Stimulated activated CD4-positive, alpha-beta T cell treated with anti-CD3 and anti-CD28 coated beads, Interleukin-2, amount 100 ng/mL, for 4 hours (primary cell): ENCODE measurements at regions not wholly inside any gene's neighbourhood (a gene's known extent, or its start where the extent isn't known, plus 50 kb on each side); places are given as distances from the start of the nearest gene placed in this dataset.
"Not testable (repeated sequence)": the region's sequence is repeated elsewhere in the genome, so short reads cannot be mapped to it uniquely, and the experiment has no call there.

ENCODE experiments used
- DNase-seq: peaks from one replicate; pipeline ENCODE4 v3.0.0-alpha.2; 2020; ENCODE audit warnings: low read depth

- DNase-seq: no peak
These were observed 810.4 kb downstream of the TRIML1 start for GRCh38 chr4:188949596-188949995.

DNA sequence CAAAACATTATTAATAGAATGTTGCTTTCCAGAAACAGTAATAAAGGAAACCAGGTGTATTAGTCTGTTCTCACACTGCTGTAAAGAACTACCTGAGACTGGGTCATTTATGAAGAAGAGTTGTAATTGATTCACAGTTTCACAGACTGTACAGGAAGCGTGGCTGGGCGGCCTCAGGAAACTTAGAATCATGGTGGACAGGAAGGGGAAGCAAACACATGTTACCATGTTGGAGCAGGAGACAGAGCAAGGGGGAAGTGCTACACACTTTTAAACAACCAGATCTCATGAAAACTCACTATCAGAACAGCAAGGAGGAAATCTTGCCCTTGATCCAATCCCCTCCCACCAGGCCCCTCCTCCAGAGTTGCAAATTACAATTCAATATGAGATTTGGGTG, 815.8 kb downstream of the TRIML1 start:
- DNase-seq: no peak

DNA sequence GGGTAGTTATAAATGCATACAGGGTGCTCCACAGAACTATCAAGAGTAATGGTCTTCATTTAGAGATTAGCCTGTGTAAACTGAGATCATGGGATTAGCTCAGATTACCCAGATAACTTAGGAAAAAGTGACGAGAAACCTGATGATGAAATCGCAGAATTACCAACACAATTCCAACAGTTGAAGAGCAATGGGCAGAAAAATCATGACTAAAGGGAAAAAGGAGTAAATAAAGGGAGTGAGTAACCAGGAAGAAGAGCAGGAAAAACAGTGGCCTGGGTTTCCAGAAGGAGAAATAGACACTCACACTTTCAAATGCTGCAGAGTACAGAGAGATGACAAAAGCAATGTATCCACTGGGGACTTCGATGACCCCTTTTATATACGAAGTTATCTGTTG, 817.3 kb downstream of the TRIML1 start:
- DNase-seq: no peak

DNA sequence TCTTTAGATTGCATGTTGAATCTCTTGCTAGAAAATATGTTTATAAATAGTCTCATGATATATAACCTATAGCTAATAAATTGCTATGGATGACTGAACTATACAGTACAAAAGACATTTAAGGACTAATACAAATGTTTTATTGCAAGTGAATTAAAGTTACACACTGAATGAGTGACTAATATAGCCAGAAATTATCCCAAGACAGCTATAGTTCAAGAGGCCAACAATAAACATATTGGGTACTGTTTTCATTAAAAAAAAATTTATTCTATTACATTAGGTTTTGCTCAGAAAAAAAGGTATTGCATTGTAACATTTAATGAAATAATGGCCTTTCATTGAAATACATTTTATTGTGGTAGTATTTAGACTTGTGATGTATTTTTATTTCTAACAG, 819.1 kb downstream of the TRIML1 start:
- DNase-seq: no peak

DNA sequence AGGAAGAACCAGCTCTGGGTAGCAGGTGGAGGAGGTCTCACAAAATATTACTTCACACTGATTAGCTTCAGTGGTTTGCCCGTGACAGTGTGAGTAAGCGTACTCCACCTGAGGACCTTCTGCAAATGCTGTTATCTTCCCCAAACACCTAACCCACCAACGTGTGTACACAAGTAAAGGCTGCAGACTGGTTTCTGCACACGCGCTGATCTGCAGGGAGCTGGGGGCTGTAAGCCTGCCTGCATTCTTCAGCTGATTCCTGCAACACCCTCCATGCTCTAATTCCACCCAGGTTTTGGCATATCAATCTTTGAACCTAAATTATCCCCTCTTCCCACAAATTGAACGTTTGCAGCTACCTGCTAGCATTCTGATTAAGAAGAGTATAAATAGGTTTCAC, 820.2 kb downstream of the TRIML1 start:
- DNase-seq: no peak

DNA sequence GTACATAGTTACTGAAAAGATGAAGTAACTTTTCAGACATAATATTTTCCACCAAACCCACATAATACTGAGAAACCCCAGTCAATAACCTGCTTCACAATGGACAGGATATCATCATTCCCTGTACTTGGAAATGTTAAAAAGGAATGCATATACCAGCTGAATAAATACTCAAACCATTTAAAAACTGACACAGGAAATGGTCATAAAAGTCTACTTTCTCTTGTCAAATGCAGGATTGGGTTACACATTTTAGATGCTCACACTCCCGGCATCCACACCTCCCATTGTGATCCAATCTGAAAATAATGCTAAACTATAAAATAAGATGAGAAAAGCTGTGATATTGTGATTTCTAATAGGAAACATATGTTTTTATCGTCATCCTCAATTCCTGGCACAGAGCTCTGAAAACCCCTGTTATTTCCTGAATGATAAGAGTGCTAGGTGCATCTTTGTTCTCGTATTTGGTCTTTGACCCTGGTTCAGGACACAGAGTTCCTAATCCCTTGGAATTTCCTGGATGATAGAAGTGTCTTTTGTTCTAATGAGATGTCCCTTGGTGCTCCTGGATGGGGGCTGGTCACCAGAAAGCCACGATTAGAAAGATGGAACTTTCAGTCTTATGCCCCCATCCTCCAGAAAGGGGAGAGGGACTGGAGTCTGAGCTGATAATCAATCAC, 821.3 kb downstream of the TRIML1 start:
- no peak for DNase-seq

- DNase-seq: no peak
These were observed 831.9 kb downstream of the TRIML1 start for GRCh38 chr4:188971125-188971524.

GRCh38 chr4:188975271-188975670, 836.0 kb downstream of the TRIML1 start:
- DNase-seq: no peak

- DNase-seq: no peak
These were observed 837.4 kb downstream of the TRIML1 start for GRCh38 chr4:188976644-188977115.

GRCh38 chr4:188977232-188977631, 838.0 kb downstream of the TRIML1 start:
- not testable (repeated sequence) for DNase-seq

GRCh38 chr4:188984518-188984917, 845.3 kb downstream of the TRIML1 start:
- no peak for DNase-seq

DNA sequence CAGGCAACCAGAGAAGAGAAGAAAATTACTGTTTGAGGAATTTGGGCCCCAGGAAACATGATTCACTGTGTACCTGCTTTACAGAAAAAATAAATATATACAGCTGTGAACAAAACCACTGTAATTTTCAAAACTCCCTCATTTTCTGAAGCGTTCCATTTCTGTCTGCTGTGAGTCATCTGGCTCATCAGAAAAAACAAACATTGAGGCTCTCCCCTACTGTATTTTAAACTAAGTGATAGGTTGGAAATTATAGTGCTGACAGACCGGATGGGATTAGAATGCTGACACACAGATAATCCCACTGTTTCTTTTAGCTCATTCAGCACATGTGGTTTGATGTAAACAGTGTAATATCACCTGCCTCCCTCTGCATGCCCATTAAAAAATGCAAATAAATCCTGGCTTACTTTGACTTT, 847.0 kb downstream of the TRIML1 start:
- no peak for DNase-seq

DNA sequence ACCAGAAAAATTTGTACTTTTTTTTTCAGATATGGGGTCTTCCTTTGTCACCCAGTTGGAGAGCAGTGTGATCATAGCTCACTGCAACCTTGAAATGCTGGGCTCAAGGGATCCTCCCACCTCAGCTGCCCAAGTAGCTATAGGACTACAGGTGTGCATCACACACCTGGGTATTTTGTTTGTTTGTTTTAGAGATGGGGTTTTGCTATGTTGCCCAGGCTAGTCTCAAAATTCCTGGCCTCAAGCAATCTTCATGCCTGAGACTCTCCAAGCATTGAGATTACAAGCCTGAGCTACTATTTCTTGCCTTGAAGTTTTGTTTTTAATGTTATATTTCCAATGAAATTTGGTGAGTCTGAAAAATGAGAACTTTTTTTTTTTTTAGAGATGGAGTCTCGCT, 847.8 kb downstream of the TRIML1 start:
- no peak for DNase-seq

DNA sequence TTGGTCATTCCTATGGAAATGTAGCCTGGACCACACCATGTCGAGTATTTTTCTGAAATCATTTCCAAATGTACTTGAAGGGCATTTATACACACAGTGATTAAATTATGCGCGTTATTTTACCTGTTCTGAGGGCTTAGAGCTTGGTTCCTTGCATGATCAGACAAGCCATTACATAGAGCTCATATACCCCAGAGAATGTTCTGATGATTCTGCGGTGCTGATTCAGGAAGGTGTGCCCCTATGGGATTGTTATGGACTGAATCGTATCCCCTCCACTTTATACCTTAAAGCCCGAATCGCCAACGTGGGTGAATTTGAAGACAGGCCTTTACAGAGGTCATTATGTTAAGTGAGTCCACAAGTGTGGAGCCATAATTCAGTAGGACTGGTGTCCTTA, 848.9 kb downstream of the TRIML1 start:
- no peak for DNase-seq

- DNase-seq: no peak
These were observed 850.1 kb downstream of the TRIML1 start for GRCh38 chr4:188989371-188989770.

DNA sequence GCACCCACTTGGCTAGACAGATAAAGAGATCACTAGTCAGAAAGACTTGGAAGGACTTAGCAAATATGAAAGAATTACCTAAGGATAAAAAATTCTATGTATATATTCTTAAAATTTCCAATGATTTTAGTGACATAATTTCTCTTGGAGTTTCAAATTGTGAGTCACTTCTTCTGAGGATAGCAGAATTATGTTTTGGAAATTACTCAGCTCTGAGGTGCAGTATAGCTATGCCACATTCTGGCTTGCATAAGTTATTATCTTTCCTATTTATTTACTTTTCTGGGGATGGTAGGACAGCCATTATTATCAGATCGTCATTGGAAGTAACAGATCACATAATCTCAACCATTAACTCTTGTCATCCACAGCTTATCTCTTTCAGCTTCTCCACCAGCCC, 853.5 kb downstream of the TRIML1 start:
- no peak for DNase-seq

DNA sequence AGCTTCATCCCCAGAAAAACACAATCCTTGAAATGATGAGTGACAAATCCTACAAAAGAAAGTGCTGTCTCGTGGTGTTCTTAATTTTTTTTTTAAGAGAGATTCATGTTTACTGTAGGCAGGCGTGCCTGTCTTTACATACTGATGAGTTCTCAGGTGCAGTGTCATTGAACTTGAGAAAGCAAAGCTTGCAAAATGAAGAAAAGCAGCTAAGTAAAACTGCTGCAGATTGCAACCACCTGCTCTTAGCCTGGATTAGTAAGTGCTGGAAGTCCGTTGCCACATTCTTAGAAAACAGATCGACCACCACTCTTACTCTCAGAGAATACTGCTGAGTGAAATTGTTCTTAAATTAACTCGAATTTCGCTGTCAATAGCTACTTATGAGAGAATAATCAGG, 854.6 kb downstream of the TRIML1 start:
- DNase-seq: no peak

DNA sequence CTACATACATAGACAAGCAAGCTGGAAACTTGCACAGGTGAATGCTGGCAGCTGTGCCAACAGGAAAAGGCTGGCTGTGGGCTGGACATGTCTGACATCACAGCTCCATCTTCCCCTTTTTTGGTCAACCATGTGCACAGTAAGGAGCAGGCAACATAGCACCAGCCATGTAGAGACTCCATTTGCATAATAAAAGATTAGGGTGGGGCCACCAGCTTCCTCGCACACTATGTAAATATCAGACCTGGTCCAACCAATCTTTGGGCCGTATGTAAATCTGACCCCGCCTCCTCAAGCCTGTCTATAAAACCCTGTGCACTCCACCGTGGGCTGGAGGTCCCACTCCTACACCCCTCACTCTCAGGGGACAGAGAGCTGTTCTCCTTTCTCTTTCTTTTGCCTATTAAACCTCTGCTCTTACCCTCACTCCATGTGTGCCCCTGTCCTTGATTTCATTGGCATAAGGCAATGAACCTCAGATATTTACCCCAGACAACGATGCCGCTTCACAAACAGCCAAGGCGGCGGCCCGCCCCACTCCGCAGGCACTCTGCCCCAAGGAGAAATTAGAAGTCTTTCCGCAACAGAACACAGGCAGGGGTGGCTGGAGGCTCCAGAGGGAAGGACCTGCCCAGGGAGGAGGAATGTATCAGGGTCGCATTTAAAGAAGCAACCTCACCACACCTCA, 862.2 kb downstream of the TRIML1 start:
- DNase-seq: no peak

- DNase-seq: no peak
These were observed 862.8 kb downstream of the TRIML1 start for GRCh38 chr4:189001971-189002450.

GRCh38 chr4:189002475-189002874, 863.2 kb downstream of the TRIML1 start:
- DNase-seq: no peak

GRCh38 chr4:189010452-189011217, 871.4 kb downstream of the TRIML1 start:
- DNase-seq: not testable (repeated sequence)

DNA sequence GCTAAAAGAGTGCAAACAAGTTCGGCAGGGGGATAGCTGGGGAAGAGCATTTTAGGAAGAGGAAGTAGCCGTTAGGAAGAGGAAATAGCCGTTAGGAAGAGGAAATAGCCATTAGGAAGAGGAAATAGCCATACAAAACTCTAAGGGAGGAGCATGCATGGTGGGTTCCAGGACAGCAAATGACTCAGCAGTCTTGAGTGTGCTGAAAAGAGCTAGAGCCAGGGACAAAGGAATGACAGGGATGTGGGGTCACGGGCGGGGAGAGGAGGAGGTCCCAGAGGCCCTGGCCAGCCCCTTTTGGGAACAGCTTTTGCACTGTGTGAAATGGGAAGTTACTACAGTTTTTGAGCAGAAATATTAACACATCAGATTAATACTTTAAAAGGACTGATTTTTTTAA, 882.6 kb downstream of the TRIML1 start:
- DNase-seq: no peak
